Loucy (cell line): ENCODE measurements at regions not wholly inside any gene's neighbourhood (a gene's known extent, or its start where the extent isn't known, plus 50 kb on each side); places are given as distances from the start of the nearest gene placed in this dataset.

ENCODE experiments used
- EZH2phosphoT487 ChIP-seq: fragments of 200-600 bp; IDR thresholded peaks from 2 replicates; pipeline ENCODE4 v1.6.1; 2018; ENCODE audit warnings: antibody characterized with exemption, mild to moderate bottlenecking, moderate library complexity, borderline replicate concordance
- TF ChIP-seq, protein P1 (sequence below): fragments of 200-600 bp; sonication (generic); conservative IDR thresholded peaks from 2 replicates; pipeline ENCODE4 v1.5.1; 2014; ENCODE audit warnings: mild to moderate bottlenecking, antibody characterized with exemption, low read length

DNA sequence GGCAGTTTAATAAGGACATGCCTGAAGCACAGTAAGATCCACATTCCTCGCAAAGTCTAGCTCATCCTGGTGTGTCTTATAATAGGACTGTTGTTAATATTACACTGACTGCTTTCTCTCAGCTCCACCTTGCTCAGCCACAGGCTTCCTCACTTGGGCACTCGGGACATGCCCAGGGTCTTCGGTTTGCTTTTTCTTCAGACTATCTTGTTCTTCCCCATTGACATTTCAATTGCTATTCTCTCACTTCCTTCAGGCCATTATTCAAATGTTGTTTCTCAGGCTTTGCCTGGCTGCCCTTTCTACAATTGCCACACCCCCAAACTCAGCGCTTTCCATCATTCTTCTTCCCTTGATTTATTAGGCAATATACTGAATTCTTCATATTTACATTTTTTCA lies 274.8 kb upstream of the RGS17 start:
- TF ChIP-seq, protein P1, sequence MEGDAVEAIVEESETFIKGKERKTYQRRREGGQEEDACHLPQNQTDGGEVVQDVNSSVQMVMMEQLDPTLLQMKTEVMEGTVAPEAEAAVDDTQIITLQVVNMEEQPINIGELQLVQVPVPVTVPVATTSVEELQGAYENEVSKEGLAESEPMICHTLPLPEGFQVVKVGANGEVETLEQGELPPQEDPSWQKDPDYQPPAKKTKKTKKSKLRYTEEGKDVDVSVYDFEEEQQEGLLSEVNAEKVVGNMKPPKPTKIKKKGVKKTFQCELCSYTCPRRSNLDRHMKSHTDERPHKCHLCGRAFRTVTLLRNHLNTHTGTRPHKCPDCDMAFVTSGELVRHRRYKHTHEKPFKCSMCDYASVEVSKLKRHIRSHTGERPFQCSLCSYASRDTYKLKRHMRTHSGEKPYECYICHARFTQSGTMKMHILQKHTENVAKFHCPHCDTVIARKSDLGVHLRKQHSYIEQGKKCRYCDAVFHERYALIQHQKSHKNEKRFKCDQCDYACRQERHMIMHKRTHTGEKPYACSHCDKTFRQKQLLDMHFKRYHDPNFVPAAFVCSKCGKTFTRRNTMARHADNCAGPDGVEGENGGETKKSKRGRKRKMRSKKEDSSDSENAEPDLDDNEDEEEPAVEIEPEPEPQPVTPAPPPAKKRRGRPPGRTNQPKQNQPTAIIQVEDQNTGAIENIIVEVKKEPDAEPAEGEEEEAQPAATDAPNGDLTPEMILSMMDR: no peak
- no peak for TF ChIP-seq EZH2phosphoT487
